ENCODE measurements at regions not wholly inside any gene's neighbourhood (a gene's known extent, or its start where the extent isn't known, plus 50 kb on each side); places are given as distances from the start of the nearest gene placed in this dataset.

DNA sequence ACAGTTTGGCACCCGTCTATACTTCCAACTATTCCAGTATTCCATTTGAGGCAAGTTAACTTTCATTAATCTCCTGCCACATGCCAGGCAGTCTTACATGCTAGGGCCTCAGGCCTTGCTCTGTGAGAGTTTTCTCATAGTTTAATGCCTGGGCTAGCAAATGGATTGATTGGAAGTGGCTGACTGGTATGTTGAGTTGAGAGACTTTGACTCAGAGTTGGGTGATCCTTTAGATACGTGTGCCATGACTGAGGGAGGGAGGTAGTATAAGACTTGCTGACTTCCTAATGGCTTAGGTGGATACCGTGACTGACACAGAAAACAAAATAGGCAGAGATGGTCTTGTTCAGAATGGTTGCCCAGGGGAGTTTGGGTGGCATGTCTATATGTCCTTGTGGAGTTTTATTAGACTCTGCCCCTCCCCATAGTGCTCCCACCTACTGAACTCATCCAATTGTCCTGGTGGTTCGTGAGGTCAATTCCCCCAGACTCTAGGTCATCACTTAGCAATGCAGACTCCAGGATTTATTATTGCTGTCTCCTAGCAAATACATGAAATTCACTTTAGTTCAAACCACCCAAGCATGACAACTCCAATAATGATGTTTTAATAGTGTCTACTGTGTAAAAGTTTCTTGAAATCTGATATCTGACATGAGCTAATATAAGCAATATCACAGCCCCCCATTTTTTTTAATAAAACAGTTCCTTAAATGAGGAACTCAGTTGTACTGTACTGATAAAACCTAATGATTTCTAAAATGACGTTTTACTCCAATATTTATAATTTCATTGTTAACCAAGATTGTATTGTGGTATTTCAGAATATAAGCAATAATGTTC is 413.9 kb upstream of the MDFIC2 start:
- dilution Hi-C loops (cut with MboI; ENCODE audit: extremely low pct_ligation_motif_present, low sequenced_read_pairs): no loop called here
- H3K27ac ChIP-seq (ENCODE audit: control insufficient read depth, insufficient read depth, low read length): no peak overlapping the region
- H3K4me1 ChIP-seq (ENCODE audit: control insufficient read depth, extremely low read depth, insufficient read depth, low read length): peaks cover 3% of the 10 kb centered on the region
- no peak overlapping the region for H3K4me3 ChIP-seq (ENCODE audit: control insufficient read depth in 2 of 3, extremely low read depth in 1 of 3, insufficient read depth in 2 of 3, low read depth in 1 of 3, low read length in 3 of 3)
- H4K20me1 ChIP-seq (ENCODE audit: control insufficient read depth, extremely low read depth, insufficient read depth, low read length): no peaks in the 10 kb centered on the region
- no peaks in the 10 kb centered on the region for H3K27me3 ChIP-seq (ENCODE audit: control insufficient read depth, extremely low read depth, insufficient read depth, low read length)
- no peaks in the 10 kb centered on the region for H3K9me1 ChIP-seq (ENCODE audit: control insufficient read depth, extremely low read depth, insufficient read depth, low read length)
- H3K4me2 ChIP-seq (ENCODE audit: control insufficient read depth, extremely low read depth, insufficient read depth, low read depth, low read length): no peak overlapping the region
- no peak for DNase-seq (ENCODE audit: low read depth, low spot score)
- H3K9ac ChIP-seq (ENCODE audit: control insufficient read depth, extremely low read depth, insufficient read depth, low read length): no peak overlapping the region
- H3K36me3 ChIP-seq (ENCODE audit: control insufficient read depth in 2 of 2, extremely low read depth in 1 of 2, insufficient read depth in 2 of 2, low read length in 2 of 2): no peaks in the 10 kb centered on the region
- H2AFZ ChIP-seq (ENCODE audit: control insufficient read depth, low read length): no peak overlapping the region
- H3K79me2 ChIP-seq (ENCODE audit: control insufficient read depth, insufficient read depth, low read length): no peaks in the 10 kb centered on the region
- FAIRE-seq: no peak
- TF ChIP-seq EZH2 (IDR thresholded peaks at IDR 0.05; ENCODE audit: low read length) (no peak), CTCF (optimal IDR thresholded peaks at IDR 0.05 in 1 of 3, IDR thresholded peaks at IDR 0.05 in 1 of 3, conservative IDR thresholded peaks at IDR 0.05 in 1 of 3; ENCODE audit: extremely low read depth in 1 of 3, insufficient read depth in 2 of 3, low read length in 3 of 3) (no peak)
- no peaks in the 10 kb centered on the region for H3K9me3 ChIP-seq (ENCODE audit: control insufficient read depth, low read depth, low read length)

DNA sequence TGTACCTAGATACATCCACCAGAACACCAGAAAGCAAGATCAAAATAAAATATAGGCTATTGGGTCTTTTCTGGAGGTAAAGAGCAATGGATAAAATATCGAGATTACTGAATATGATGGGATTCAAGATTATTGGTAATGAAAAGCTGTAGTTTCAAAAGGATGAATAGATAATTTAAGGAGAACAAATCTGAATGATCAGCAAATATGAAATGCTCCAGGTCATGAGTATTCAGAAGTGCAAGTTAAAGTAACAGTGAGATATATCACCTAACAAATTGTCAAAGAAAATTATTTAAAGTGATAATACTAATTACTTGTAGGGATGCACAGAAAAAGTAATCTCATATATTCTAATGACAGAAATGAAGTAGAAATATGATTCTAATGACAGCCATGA is 409.6 kb upstream of the MDFIC2 start:
- TF ChIP-seq CTCF (optimal IDR thresholded peaks at IDR 0.05 in 1 of 3, IDR thresholded peaks at IDR 0.05 in 1 of 3, conservative IDR thresholded peaks at IDR 0.05 in 1 of 3; ENCODE audit: extremely low read depth in 1 of 3, insufficient read depth in 2 of 3, low read length in 3 of 3) (no peak), EZH2 (IDR thresholded peaks at IDR 0.05; ENCODE audit: low read length) (no peak)
- DNase-seq (ENCODE audit: low read depth, low spot score) (no peak), FAIRE-seq (no peak)
- Histone ChIP-seq H3K27me3 (ENCODE audit: control insufficient read depth, extremely low read depth, insufficient read depth, low read length) (no peaks in the 10 kb centered on the region), H3K4me2 (ENCODE audit: control insufficient read depth, extremely low read depth, insufficient read depth, low read depth, low read length) (no peak overlapping the region), H3K27ac (ENCODE audit: control insufficient read depth, insufficient read depth, low read length) (no peak overlapping the region), H3K36me3 (ENCODE audit: control insufficient read depth in 2 of 2, extremely low read depth in 1 of 2, insufficient read depth in 2 of 2, low read length in 2 of 2) (no peaks in the 10 kb centered on the region), H3K9me3 (ENCODE audit: control insufficient read depth, low read depth, low read length) (no peaks in the 10 kb centered on the region), H3K79me2 (ENCODE audit: control insufficient read depth, insufficient read depth, low read length) (no peaks in the 10 kb centered on the region), H4K20me1 (ENCODE audit: control insufficient read depth, extremely low read depth, insufficient read depth, low read length) (no peaks in the 10 kb centered on the region), H3K4me1 (ENCODE audit: control insufficient read depth, extremely low read depth, insufficient read depth, low read length) (no peaks in the 10 kb centered on the region), H2AFZ (ENCODE audit: control insufficient read depth, low read length) (no peak overlapping the region), H3K9me1 (ENCODE audit: control insufficient read depth, extremely low read depth, insufficient read depth, low read length) (no peaks in the 10 kb centered on the region), H3K4me3 (ENCODE audit: control insufficient read depth in 2 of 3, extremely low read depth in 1 of 3, insufficient read depth in 2 of 3, low read depth in 1 of 3, low read length in 3 of 3) (no peak overlapping the region), H3K9ac (ENCODE audit: control insufficient read depth, extremely low read depth, insufficient read depth, low read length) (no peak overlapping the region)
- dilution Hi-C loops (cut with MboI; ENCODE audit: extremely low pct_ligation_motif_present, low sequenced_read_pairs): no loop called here
